NT2/D1 (cell line): ENCODE measurements at regions not wholly inside any gene's neighbourhood (a gene's known extent, or its start where the extent isn't known, plus 50 kb on each side); places are given as distances from the start of the nearest gene placed in this dataset.

Experiments
- SUZ12 ChIP-seq: IDR thresholded peaks from 2 replicates; pipeline ENCODE4 v1.6.1; 2011; ENCODE audit not compliant: insufficient read length, insufficient read depth; ENCODE audit errors: extremely low read depth
- YY1 ChIP-seq: IDR thresholded peaks from 2 replicates; pipeline ENCODE4 v1.6.1; 2011; ENCODE audit not compliant: insufficient read length, insufficient read depth
- ZNF274 ChIP-seq: IDR thresholded peaks from 2 replicates; pipeline ENCODE4 v1.6.1; 2011; ENCODE audit warnings: mild to moderate bottlenecking, low read depth, low read length

GRCh38 chr20:9909167-9909566 is 70.3 kb upstream of the PAK5 start:
- TF ChIP-seq YY1 (no peak), SUZ12 (no peak), ZNF274 (no peak)
